Upper lobe of left lung (tissue), 4 donors: ENCODE measurements at regions not wholly inside any gene's neighbourhood (a gene's known extent, or its start where the extent isn't known, plus 50 kb on each side); places are given as distances from the start of the nearest gene placed in this dataset.

Source experiments
- CTCF ChIP-seq, 6 experiments: fragments of 450-650 bp in 4 of 6; fragments of 200-600 bp in 2 of 6; sonication (generic) in 2 of 6; IDR thresholded peaks; one replicate each; pipeline ENCODE4 v1.5.1; 2016 to 2019; ENCODE audit warnings: antibody characterized with exemption in 6 of 6
- EP300 ChIP-seq, 4 donors: sonication (generic); formaldehyde crosslinking; IDR thresholded peaks; one replicate each; pipeline ENCODE4 v1.5.1; 2017; ENCODE audit warnings: antibody characterized with exemption in 4 of 4, control low read depth in 2 of 4
- POLR2A ChIP-seq, 4 donors: fragments of 450-650 bp; IDR thresholded peaks; one replicate each; pipeline ENCODE4 v1.5.1; 2016 to 2017; ENCODE audit warnings: antibody characterized with exemption in 4 of 4, mild to moderate bottlenecking in 2 of 4
- POLR2AphosphoS5 ChIP-seq, 2 donors: sonication (generic); formaldehyde crosslinking; IDR thresholded peaks; one replicate each; pipeline ENCODE4 v1.5.1; 2017; ENCODE audit warnings: antibody characterized with exemption in 2 of 2

- TF ChIP-seq CTCF (IDR thresholded peaks at IDR 0.05): no peak
- no peak for TF ChIP-seq POLR2AphosphoS5 (IDR thresholded peaks at IDR 0.05)
- no peak for TF ChIP-seq POLR2A (IDR thresholded peaks at IDR 0.05)
- TF ChIP-seq EP300 (IDR thresholded peaks at IDR 0.05): no peak
Observed at GRCh38 chr9:25913806-25914205, 235.6 kb upstream of the TUSC1 start.
